HG03342 (cell line): ENCODE measurements at regions not wholly inside any gene's neighbourhood (a gene's known extent, or its start where the extent isn't known, plus 50 kb on each side); places are given as distances from the start of the nearest gene placed in this dataset.

ENCODE experiments used
- ATAC-seq: cut with Tn5 transposase; IDR thresholded peaks from one replicate; pipeline ENCODE4 v1.9.1; 2021; ENCODE audit warnings: mild to moderate bottlenecking, moderate library complexity; ENCODE audit not compliant: unreplicated experiment

DNA sequence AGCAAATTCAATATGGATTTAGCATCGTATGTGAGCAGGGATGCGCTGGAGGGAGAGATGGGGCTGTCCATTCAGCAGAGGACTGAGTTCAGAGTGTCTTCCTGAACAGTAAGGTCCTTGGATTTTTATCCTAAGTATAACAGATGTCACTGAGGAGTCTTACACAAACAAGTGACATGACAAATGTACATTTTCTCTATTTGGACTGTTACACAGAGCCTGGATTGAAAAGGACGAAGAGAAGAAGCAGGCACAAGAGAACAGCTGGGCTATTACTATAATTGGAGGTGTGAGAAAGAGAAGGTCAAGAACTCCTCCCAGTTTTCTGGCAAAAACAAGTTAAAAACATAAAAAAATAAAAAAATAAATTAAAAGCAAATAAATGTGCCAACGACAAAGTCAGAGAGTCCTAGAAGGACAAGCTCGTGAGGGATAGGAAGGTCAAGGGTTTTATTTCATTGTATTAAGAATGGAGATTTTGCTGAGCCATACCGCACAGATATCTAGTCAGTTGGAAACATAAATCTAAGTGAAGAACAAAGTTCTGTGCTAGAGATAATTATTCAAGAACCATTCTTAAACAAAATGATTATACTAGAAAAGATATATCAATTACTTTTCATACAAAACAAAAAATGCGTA is 1186.3 kb downstream of the EFNB2 start:
- ATAC-seq, result no peak

- ATAC-seq, result no peak
These were observed 1189.2 kb downstream of the EFNB2 start for GRCh38 chr13:105346141-105346775.

DNA sequence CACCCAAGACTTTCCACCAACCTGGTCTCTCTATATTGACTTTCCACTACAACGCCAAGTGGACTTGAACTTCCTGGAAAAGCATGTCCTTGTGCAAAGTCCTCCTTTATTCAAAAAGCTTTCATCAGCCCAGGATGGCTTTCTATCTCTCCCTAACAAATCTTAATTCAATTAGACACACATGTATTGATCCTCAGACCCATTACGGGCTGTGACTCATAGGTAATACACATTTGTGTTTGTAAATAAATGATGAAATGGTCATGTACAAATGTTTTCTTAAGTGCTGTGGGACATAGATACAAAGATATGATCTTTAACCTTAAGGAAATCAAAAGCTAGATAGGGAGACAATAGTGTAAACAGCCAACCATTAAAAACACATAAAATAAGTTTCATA is 1189.7 kb downstream of the EFNB2 start:
- no peak for ATAC-seq

GRCh38 chr13:105345131-105345530 is 1190.3 kb downstream of the EFNB2 start:
- ATAC-seq, result no peak

GRCh38 chr13:105343134-105343806 is 1192.2 kb downstream of the EFNB2 start:
- ATAC-seq, result no peak

- ATAC-seq, result no peak
These were observed 1193.1 kb downstream of the EFNB2 start for GRCh38 chr13:105342281-105342820.

- no peak for ATAC-seq
These were observed 1193.7 kb downstream of the EFNB2 start for GRCh38 chr13:105341758-105342157.

DNA sequence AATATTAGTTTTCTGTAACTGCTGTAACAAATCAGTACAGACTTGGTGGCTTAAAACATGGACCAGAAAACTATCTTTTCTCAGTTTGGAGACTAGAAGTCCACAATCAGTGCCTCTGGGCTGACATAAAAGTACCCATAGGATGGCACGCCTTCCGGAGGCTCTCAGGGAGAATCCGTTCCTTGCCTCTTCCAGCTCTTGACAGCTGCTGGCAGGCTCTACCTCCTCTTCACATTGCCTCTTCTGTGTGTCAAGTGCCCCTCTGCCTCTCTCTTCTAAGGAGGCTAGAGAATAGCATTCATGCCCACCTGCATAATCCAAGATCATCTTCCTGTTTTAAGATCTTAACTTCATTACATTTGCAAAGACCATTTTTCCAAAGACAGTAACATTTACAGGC is 1194.2 kb downstream of the EFNB2 start:
- no peak for ATAC-seq

- no peak for ATAC-seq
These were observed 1195.3 kb downstream of the EFNB2 start for GRCh38 chr13:105340061-105340606.

- ATAC-seq, result no peak
These were observed 1196.7 kb downstream of the EFNB2 start for GRCh38 chr13:105338773-105339172.

GRCh38 chr13:105338006-105338405 is 1197.5 kb downstream of the EFNB2 start:
- no peak for ATAC-seq

DNA sequence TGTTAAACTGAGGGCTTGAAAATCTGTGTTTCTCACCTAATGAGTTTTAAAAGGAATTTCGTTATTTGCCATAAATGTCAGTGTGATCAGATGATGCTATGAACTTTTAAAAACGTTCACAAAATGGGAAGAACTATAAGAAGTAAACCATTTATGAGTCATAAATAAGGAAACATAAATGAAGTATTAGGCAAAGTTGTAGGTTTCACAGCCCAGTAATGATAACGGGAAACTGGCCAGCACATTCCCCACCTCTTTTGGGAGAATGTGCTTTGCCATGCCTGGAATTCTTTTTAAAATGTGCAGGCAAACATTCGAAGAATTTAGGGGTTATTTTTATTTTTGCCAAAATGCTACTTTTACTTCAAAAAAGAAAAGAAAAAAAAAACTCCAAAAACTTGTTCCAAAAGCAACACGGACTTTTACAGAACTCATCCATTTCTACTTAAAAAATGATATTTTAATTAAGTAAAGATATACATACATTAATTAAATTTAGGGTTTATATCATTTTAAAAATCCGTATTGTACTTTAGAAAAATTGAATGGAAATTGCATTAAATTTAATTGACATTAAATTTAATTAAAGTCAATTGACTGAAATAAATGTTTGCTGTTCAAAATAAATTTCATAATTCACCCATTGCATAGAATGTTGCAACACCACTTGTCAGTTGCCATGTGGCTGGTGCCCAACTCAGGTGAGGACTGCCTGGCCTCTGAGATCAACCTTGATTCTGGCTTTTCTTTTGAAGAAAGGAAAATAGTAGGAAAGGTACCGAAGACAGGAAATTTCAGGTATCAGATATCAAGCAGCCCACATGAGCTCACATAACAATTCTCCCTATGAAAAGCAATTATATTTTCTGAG is 1198.5 kb downstream of the EFNB2 start:
- ATAC-seq, result no peak

DNA sequence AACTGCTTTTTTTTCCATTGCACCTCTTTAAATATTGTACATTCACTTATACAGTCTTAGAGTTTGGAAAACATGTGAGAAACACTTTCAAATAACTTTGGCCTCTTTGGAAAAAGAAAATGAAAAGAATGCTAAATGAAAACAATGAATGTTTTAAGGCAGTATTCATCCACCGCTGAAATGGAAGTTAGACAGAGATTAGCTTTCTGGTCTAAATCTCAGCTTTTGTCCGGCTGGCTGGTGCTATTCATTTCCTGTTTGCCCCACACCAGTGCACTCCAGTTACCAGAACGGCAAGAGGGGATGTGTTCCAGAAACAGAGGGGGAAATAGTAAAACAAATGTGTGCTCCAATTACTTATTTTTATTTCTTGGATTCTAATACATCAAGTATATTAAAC is 1201.3 kb downstream of the EFNB2 start:
- no peak for ATAC-seq

GRCh38 chr13:105333416-105333815 is 1202.0 kb downstream of the EFNB2 start:
- no peak for ATAC-seq

GRCh38 chr13:105329359-105329758 is 1206.1 kb downstream of the EFNB2 start:
- no peak for ATAC-seq

GRCh38 chr13:105328212-105328611 is 1207.2 kb downstream of the EFNB2 start:
- ATAC-seq, result no peak

DNA sequence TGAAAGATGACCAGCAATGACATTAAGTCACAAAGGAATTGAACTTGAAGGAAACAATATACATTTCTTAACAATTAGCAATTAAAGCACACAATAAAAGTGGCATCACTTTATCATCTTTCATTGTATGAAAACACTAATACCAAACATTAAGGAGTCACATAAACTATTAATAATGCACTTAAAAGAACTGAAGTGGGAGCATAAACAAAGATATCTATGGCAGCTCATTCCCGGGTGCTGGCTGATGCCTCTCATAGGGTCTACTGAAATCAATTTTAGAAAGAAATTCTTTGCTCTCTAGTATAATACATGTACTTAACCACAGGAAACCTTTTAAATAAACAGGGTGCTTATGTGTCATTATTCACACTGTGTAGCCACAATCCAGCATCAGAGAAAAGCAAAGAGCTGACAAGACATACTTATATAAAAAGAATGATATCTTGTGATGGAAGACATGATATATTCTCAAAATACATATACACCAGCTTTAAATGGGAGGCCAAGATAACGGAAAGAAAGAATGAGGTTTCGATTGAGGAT is 1207.8 kb downstream of the EFNB2 start:
- ATAC-seq, result no peak

DNA sequence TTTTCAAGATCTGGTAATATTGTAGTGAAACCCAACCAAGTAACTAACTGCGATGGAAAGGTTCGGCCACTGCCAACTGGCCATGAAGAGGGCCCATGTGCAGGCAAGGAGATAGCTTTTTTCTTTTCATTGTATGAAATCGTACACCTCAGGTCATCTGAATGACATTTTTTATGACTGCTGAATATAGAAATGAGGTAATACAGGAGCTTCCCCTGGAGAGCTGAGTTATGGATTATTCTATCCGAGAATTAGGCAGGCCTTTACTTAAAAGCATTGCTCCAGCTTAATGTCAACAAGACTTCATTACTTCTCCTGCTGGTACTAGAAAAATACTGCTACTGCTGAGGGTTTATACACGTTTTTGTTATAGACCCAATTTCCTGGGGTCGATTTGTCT is 1215.6 kb downstream of the EFNB2 start:
- no peak for ATAC-seq

DNA sequence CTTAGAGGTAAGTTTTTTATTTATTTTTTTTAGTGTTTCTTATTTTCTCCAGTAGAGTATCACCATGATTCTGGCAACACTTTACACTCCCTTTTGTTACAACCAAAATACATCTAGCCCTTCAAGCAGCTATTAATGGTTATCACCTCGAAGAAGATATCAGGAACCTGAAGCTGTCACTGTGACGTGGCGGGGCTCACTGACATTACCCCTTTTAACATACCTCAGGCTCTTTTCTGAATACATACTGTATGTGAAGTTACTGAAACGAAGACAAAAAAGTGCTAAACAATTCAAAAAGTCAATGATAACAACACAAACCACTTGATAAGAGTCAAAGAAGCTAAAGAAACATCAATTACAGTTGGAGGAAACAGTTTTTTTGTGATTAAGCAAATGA is 1218.7 kb downstream of the EFNB2 start:
- ATAC-seq, result no peak

DNA sequence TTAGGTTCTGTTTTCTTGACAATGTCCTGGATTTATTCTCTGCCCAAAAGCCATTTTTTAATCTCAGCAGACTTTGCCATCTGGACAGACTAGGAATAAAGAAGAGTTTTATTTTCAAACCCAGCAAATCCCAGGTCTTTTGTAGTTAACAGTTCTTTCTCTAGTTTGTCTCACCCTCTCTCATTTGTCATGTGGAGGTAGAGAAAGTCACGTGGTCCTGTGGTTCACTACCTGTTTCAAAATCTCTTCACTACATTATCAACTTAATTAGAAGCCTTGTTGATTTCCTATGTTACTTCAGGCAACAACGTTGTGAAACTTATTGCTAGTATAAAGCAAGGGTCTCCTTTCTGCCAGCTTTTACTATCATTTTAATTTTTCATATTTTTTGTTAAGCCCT is 1222.6 kb downstream of the EFNB2 start:
- ATAC-seq, result no peak

DNA sequence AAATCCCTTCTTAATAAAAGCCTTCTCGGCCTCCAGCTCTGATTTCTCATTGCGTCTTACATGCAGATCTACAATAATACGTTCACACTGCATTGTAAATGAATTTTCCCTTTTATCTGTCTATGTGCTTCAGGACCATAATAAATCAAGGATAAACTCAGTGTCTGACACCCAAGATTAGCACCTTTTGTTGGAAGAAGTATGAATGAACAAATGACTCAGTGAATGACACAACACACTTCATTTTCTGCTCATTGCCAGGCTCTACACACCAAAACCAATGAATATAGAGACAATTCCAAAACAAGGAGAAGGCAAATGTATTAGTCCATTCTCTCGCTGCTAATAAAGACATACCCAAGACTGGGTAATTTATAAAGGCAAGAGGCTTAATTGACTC is 1224.4 kb downstream of the EFNB2 start:
- no peak for ATAC-seq
